ENCODE measurements at regions not wholly inside any gene's neighbourhood (a gene's known extent, or its start where the extent isn't known, plus 50 kb on each side); places are given as distances from the start of the nearest gene placed in this dataset.
"Not testable (repeated sequence)": the region's sequence is repeated elsewhere in the genome, so short reads cannot be mapped to it uniquely, and the experiment has no call there.

GRCh38 chr3:177689077-177689476, 491.8 kb upstream of the TBL1XR1 start:
- no peak for DNase-seq

- DNase-seq: no peak
These were observed 492.6 kb upstream of the TBL1XR1 start for GRCh38 chr3:177689869-177690268.

GRCh38 chr3:177690306-177690705, 493.0 kb upstream of the TBL1XR1 start:
- no peak for DNase-seq

- DNase-seq: no peak
These were observed 495.2 kb upstream of the TBL1XR1 start for GRCh38 chr3:177692304-177692975.

- DNase-seq: no peak
These were observed 496.5 kb upstream of the TBL1XR1 start for GRCh38 chr3:177693616-177694264.

- DNase-seq: no peak
These were observed 497.0 kb upstream of the TBL1XR1 start for GRCh38 chr3:177694316-177694715.

GRCh38 chr3:177694951-177695350, 497.7 kb upstream of the TBL1XR1 start:
- DNase-seq: no peak

GRCh38 chr3:177700117-177700516, 502.8 kb upstream of the TBL1XR1 start:
- no peak for DNase-seq

- no peak for DNase-seq
These were observed 506.5 kb upstream of the TBL1XR1 start for GRCh38 chr3:177703788-177704187.

- no peak for DNase-seq
These were observed 508.9 kb upstream of the TBL1XR1 start for GRCh38 chr3:177705976-177706823.

- DNase-seq: not testable (repeated sequence)
These were observed 512.2 kb upstream of the TBL1XR1 start for GRCh38 chr3:177709470-177709869.

- DNase-seq: no peak
These were observed 513.2 kb upstream of the TBL1XR1 start for GRCh38 chr3:177710506-177710905.

- DNase-seq: no peak
These were observed 514.4 kb upstream of the TBL1XR1 start for GRCh38 chr3:177711637-177712036.

- no peak for DNase-seq
These were observed 516.9 kb upstream of the TBL1XR1 start for GRCh38 chr3:177713928-177714900.

- no peak for DNase-seq
These were observed 517.7 kb upstream of the TBL1XR1 start for GRCh38 chr3:177714945-177715344.

- no peak for DNase-seq
These were observed 518.7 kb upstream of the TBL1XR1 start for GRCh38 chr3:177715980-177716379.

- DNase-seq: not testable (repeated sequence)
These were observed 523.6 kb upstream of the TBL1XR1 start for GRCh38 chr3:177720927-177721326.

- peak; percentile 64 for DNase-seq
These were observed 524.8 kb upstream of the TBL1XR1 start for GRCh38 chr3:177721864-177722785.

GRCh38 chr3:177724020-177724638, 526.8 kb upstream of the TBL1XR1 start:
- peak; percentile 19 for DNase-seq

- no peak for DNase-seq
These were observed 527.9 kb upstream of the TBL1XR1 start for GRCh38 chr3:177725165-177725564.

GRCh38 chr3:177726807-177727206, 529.5 kb upstream of the TBL1XR1 start:
- DNase-seq: no peak
